PC-3 (cell line): ENCODE measurements at regions not wholly inside any gene's neighbourhood (a gene's known extent, or its start where the extent isn't known, plus 50 kb on each side); places are given as distances from the start of the nearest gene placed in this dataset.

Source experiments
- ATAC-seq: fragments of 200-7000 bp; cut with Tn5 transposase; 2 replicates; pipeline ENCODE4 v1.9.1; 2020; ENCODE audit warnings: mild to moderate bottlenecking, moderate library complexity
- BruUV-seq: library from RNA; stranded (reverse); fragments of 400-500 nt; replicated peaks from 2 replicates; lab custom pipeline; 2021; lab: Mats Ljungman, UMichigan
- CTCF ChIA-PET: fragments of 300-600 bp; sonication (Branson Sonifier 250); formaldehyde crosslinking; loops from one replicate; lab custom pipeline; 2022; ENCODE audit warnings: antibody characterized with exemption; lab: Charles Lee
- POLR2A ChIA-PET: fragments of 300-600 bp; sonication (Branson Sonifier 250); formaldehyde crosslinking; loops from one replicate; lab custom pipeline; 2022; ENCODE audit warnings: antibody characterized with exemption; ENCODE audit not compliant: unreplicated experiment; lab: Charles Lee
- DNase-seq: peaks from one replicate; pipeline ENCODE4 v3.0.0-alpha.2; 2015
- H2AFZ ChIP-seq: fragments of 300-600 bp; sonication (generic); 2 replicates; pipeline ENCODE4 v1.6.0; 2016; ENCODE audit warnings: antibody characterized with exemption, low read length
- H3F3A ChIP-seq: fragments of 300-600 bp; sonication (generic); one replicate; pipeline ENCODE4 v1.6.0; 2017; ENCODE audit warnings: antibody characterized with exemption, low read length, control low read depth, mild to moderate bottlenecking; ENCODE audit not compliant: unreplicated experiment
- H3K27ac ChIP-seq: fragments of 300-600 bp; sonication (generic); 2 replicates; pipeline ENCODE4 v1.5.1; 2016; ENCODE audit warnings: mild to moderate bottlenecking, low read length
- H3K27me3 ChIP-seq: fragments of 300-600 bp; sonication (generic); 2 replicates; pipeline ENCODE4 v1.6.1; 2016; ENCODE audit warnings: low read length, mixed read lengths
- H3K36me3 ChIP-seq: fragments of 300-600 bp; sonication (generic); 2 replicates; pipeline ENCODE4 v1.6.1; 2016; ENCODE audit warnings: low read depth, mixed run types, low read length, mixed read lengths
- H3K4me1 ChIP-seq: fragments of 300-600 bp; sonication (generic); 2 replicates; pipeline ENCODE4 v1.5.1; 2016; ENCODE audit warnings: low read length; ENCODE audit not compliant: insufficient read depth
- H3K4me2 ChIP-seq: fragments of 300-600 bp; sonication (generic); 2 replicates; pipeline ENCODE4 v1.6.0; 2016; ENCODE audit warnings: low read length
- H3K4me3 ChIP-seq: fragments of 300-600 bp; sonication (generic); 2 replicates; pipeline ENCODE4 v1.5.1; 2016; ENCODE audit warnings: mild to moderate bottlenecking, low read length, mixed read lengths
- H3K79me2 ChIP-seq: fragments of 300-600 bp; sonication (generic); 2 replicates; pipeline ENCODE4 v1.6.1; 2017; ENCODE audit warnings: low read length, mixed read lengths
- H3K9ac ChIP-seq: fragments of 300-600 bp; sonication (generic); 2 replicates; pipeline ENCODE4 v1.6.0; 2016; ENCODE audit warnings: mild to moderate bottlenecking, low read length
- H3K9me2 ChIP-seq: fragments of 300-600 bp; sonication (generic); replicated peaks from 2 replicates; pipeline ENCODE4 v1.6.1; 2016; ENCODE audit warnings: mixed run types, low read length, mixed read lengths
- H3K9me3 ChIP-seq: fragments of 300-600 bp; sonication (generic); 2 replicates; pipeline ENCODE4 v1.6.1; 2016; ENCODE audit warnings: low read length, mixed read lengths
- H4K20me1 ChIP-seq: fragments of 300-600 bp; sonication (generic); 2 replicates; pipeline ENCODE4 v1.6.1; 2016; ENCODE audit warnings: low read length, mixed read lengths
- EZH2 ChIP-seq: fragments of 300-600 bp; sonication (generic); IDR thresholded peaks from one replicate; pipeline ENCODE4 v1.6.1; 2017; ENCODE audit warnings: antibody characterized with exemption, mild to moderate bottlenecking, low read length; ENCODE audit not compliant: unreplicated experiment
- EZH2phosphoT487 ChIP-seq: fragments of 300-600 bp; sonication (generic); IDR thresholded peaks from 2 replicates; pipeline ENCODE4 v1.6.1; 2018; ENCODE audit warnings: mild to moderate bottlenecking, antibody characterized with exemption, low read length, borderline replicate concordance
- intact Hi-C: fragments of 100-400 bp; cut with micrococcal nuclease; formaldehyde crosslinking; loops from 2 replicates; pipeline ENCODE4 v1.9.0; 2023
- TF ChIP-seq, protein P1 (sequence below): fragments of 300-600 bp; sonication (generic); conservative IDR thresholded peaks from 2 replicates; pipeline ENCODE4 v1.5.1; 2017; ENCODE audit warnings: antibody characterized with exemption, low read depth, mild to moderate bottlenecking, low read length

DNA sequence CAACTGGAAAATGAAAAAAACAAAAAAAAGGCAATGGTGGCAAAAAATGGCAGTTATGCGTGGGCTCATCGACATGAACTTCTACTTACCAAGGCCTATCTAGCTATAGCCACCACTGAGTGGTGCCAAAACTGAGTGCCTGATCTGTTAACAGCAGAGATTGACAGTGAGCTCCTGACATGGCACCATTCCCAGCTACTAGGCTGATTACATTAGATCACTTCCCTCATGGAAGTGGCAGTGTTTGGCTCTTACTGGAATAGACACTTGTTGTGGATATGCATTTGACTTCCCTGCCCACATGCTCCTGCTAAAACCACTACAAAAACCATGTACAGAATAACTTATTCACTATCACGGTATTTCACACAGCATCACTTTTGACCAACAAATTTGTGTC is 216.1 kb upstream of the SGK1 start:
- H3K4me2 ChIP-seq: no peak overlapping the region
- H3K9ac ChIP-seq: no peak overlapping the region
- H3K9me2 ChIP-seq: no peaks in the 10 kb centered on the region
- POLR2A ChIA-PET: no interaction called here
- no peak overlapping the region for H2AFZ ChIP-seq
- H3F3A ChIP-seq: no peaks in the 10 kb centered on the region
- H3K27ac ChIP-seq: peak overlapping the region; percentile 67
- no peaks in the 10 kb centered on the region for H4K20me1 ChIP-seq
- no peak for DNase-seq
- H3K9me3 ChIP-seq: no peaks in the 10 kb centered on the region
- no peak overlapping the region for H3K4me3 ChIP-seq
- TF ChIP-seq EZH2phosphoT487: no peak
- TF ChIP-seq, protein P1, sequence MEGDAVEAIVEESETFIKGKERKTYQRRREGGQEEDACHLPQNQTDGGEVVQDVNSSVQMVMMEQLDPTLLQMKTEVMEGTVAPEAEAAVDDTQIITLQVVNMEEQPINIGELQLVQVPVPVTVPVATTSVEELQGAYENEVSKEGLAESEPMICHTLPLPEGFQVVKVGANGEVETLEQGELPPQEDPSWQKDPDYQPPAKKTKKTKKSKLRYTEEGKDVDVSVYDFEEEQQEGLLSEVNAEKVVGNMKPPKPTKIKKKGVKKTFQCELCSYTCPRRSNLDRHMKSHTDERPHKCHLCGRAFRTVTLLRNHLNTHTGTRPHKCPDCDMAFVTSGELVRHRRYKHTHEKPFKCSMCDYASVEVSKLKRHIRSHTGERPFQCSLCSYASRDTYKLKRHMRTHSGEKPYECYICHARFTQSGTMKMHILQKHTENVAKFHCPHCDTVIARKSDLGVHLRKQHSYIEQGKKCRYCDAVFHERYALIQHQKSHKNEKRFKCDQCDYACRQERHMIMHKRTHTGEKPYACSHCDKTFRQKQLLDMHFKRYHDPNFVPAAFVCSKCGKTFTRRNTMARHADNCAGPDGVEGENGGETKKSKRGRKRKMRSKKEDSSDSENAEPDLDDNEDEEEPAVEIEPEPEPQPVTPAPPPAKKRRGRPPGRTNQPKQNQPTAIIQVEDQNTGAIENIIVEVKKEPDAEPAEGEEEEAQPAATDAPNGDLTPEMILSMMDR: no peak
- TF ChIP-seq EZH2: no peak
- no TSS peak for BruUV-seq
- peaks cover 19% of the 10 kb centered on the region for H3K4me1 ChIP-seq
- ATAC-seq: no peak
- H3K36me3 ChIP-seq: no peaks in the 10 kb centered on the region
- no peaks in the 10 kb centered on the region for H3K79me2 ChIP-seq
- intact Hi-C loops: no loop called here
- CTCF ChIA-PET: no interaction called here
- no peaks in the 10 kb centered on the region for H3K27me3 ChIP-seq

- Histone ChIP-seq H3K4me2 (no peak overlapping the region), H2AFZ (no peak overlapping the region), H3K36me3 (no peaks in the 10 kb centered on the region), H3K4me1 (peaks cover 19% of the 10 kb centered on the region), H3K27ac (no peak overlapping the region), H3F3A (no peaks in the 10 kb centered on the region), H3K4me3 (no peak overlapping the region), H3K79me2 (no peaks in the 10 kb centered on the region), H4K20me1 (no peaks in the 10 kb centered on the region), H3K9me2 (no peaks in the 10 kb centered on the region), H3K9me3 (no peaks in the 10 kb centered on the region), H3K9ac (no peak overlapping the region), H3K27me3 (no peaks in the 10 kb centered on the region)
- no peak for DNase-seq
- no TSS peak for BruUV-seq
- ChIA-PET CTCF (no interaction called here), POLR2A (no interaction called here)
- TF ChIP-seq, protein P1: no peak
- TF ChIP-seq EZH2 (no peak), EZH2phosphoT487 (no peak)
- intact Hi-C loops: no loop called here
- ATAC-seq: no peak
Measured at GRCh38 chr6:134532694-134533624, 215.0 kb upstream of the SGK1 start.

GRCh38 chr6:134531611-134532010 is 213.7 kb upstream of the SGK1 start:
- ChIA-PET POLR2A (no interaction called here), CTCF (no interaction called here)
- Histone ChIP-seq H3K4me2 (no peak overlapping the region), H3K4me3 (no peak overlapping the region), H3K36me3 (no peaks in the 10 kb centered on the region), H3K4me1 (peaks cover 9% of the 10 kb centered on the region), H2AFZ (no peak overlapping the region), H3K9me3 (no peaks in the 10 kb centered on the region), H3K9me2 (no peaks in the 10 kb centered on the region), H3F3A (no peaks in the 10 kb centered on the region), H3K27ac (no peak overlapping the region), H3K79me2 (no peaks in the 10 kb centered on the region), H4K20me1 (no peaks in the 10 kb centered on the region), H3K27me3 (no peaks in the 10 kb centered on the region), H3K9ac (no peak overlapping the region)
- no peak for ATAC-seq
- TF ChIP-seq, protein P1: no peak
- no peak for TF ChIP-seq EZH2
- no peak for TF ChIP-seq EZH2phosphoT487
- no peak for DNase-seq
- BruUV-seq: no TSS peak
- intact Hi-C loops: no loop called here
